ENCODE measurements at regions not wholly inside any gene's neighbourhood (a gene's known extent, or its start where the extent isn't known, plus 50 kb on each side); places are given as distances from the start of the nearest gene placed in this dataset.

DNA sequence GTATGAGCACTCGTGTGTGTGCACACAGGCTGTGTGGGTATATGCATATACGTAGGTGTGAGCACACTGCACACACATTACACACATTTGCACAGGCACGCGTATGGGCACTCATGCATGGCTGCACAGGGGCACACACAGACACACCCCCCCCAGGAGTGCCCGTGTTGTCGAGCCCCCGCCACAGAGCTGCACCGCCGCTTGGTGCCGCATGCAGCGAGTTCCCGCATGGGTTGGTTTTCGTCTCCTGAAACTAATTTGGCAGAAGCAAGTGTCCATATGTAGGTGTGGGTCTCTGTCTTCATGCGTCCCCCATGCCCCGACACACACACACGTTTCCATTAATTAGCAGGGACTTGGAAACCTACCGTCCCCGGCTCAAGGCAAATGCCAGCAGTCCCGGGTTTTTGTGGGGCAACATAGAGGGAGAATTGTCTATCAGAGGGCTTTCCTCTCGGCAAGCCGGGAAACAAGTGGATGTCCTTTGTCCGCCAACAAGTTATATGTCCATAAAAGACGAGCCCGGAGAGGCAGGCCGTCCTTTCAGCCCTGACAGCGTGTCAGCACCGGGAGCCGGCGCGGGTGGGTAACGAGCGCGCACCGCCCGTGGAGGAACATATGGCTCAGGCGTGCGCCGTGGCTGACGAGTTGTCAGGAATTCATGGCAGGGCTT, 1291.7 kb downstream of the BRD1 start:
- H3K9me2 ChIP-seq (replicated peaks; ENCODE audit: insufficient read depth, low read length) = no peaks in the 10 kb centered on the region
- H3K27me3 ChIP-seq (ENCODE audit: low read length) = no peaks in the 10 kb centered on the region
- H3K27ac ChIP-seq (ENCODE audit: low read length) = no peak overlapping the region
- no peak for DNase-seq
- H3K4me3 ChIP-seq (ENCODE audit: low read length) = no peak overlapping the region
- no peak overlapping the region for H2AFZ ChIP-seq (ENCODE audit: low read length)
- no peaks in the 10 kb centered on the region for H4K20me1 ChIP-seq (ENCODE audit: insufficient read depth, low read depth, low read length)
- no peaks in the 10 kb centered on the region for H3K9me3 ChIP-seq (ENCODE audit: low read length)
- H3K4me2 ChIP-seq (ENCODE audit: low read depth, low read length, poor library complexity, severe bottlenecking) = no peak overlapping the region
- no peaks in the 10 kb centered on the region for H3K79me2 ChIP-seq (ENCODE audit: low read length)
- no peaks in the 10 kb centered on the region for H3K4me1 ChIP-seq (ENCODE audit: low read length)
- no peak overlapping the region for H3K9ac ChIP-seq (ENCODE audit: low read length)
- no peaks in the 10 kb centered on the region for H3K36me3 ChIP-seq (ENCODE audit: insufficient read depth, low read length)

DNA sequence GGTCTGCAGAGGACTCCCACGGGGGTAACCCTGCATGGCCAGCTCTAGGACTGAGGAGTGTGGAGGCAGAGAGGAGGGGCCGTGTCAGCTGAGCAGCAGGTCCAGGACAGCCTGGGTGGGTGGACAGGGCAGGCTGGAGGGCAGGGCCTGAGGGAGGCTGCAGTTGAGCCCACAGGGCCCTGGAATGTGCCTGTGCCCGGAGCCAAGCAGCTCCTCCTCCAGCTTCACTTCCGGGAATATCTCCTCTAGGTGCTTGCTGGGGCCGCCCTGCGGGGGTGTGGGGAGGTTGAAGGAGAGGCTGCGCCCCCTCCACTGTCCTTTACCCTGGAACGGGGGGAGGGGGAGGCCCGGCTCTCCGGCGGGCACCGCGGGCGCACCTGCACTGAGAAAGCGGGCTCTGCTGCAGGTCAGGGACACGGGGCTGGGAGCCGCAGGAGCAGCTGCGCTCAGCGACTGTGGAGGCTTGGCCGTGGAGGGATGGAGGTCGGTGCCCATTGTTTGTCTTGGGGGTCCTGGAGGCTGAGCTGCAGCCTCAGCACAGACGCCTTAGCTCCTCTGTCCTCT, 1293.2 kb downstream of the BRD1 start:
- H3K9ac ChIP-seq (ENCODE audit: low read length) = no peak overlapping the region
- no peaks in the 10 kb centered on the region for H3K9me3 ChIP-seq (ENCODE audit: low read length)
- no peaks in the 10 kb centered on the region for H3K36me3 ChIP-seq (ENCODE audit: insufficient read depth, low read length)
- H4K20me1 ChIP-seq (ENCODE audit: insufficient read depth, low read depth, low read length) = no peaks in the 10 kb centered on the region
- H3K27ac ChIP-seq (ENCODE audit: low read length) = no peak overlapping the region
- H3K4me2 ChIP-seq (ENCODE audit: low read depth, low read length, poor library complexity, severe bottlenecking) = no peak overlapping the region
- H3K79me2 ChIP-seq (ENCODE audit: low read length) = no peaks in the 10 kb centered on the region
- no peak overlapping the region for H2AFZ ChIP-seq (ENCODE audit: low read length)
- no peak for DNase-seq
- H3K27me3 ChIP-seq (ENCODE audit: low read length) = no peaks in the 10 kb centered on the region
- H3K4me1 ChIP-seq (ENCODE audit: low read length) = no peaks in the 10 kb centered on the region
- H3K4me3 ChIP-seq (ENCODE audit: low read length) = no peak overlapping the region
- no peaks in the 10 kb centered on the region for H3K9me2 ChIP-seq (replicated peaks; ENCODE audit: insufficient read depth, low read length)

DNA sequence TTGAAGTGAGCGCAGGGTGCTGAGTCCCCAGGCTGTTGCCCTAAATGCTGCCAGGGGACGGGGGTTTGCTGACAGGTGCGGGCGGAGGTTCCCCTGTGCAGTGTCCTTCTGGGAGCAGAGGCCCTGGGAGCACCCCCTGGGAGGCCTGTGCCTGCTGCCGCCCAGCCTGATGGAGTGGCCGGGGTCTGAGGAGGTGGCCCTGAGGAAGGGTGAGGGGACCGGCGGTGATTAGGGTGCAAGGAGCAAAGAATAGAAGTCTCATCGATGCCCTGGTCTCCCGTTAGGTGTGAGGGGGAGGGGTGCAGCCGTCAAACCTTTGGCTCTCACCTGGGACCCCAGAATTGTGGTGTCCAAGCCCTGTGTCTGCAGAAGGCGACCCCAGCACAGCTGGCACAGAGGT, 1294.7 kb downstream of the BRD1 start:
- H3K27ac ChIP-seq (ENCODE audit: low read length) = no peak overlapping the region
- H3K9me3 ChIP-seq (ENCODE audit: low read length) = no peaks in the 10 kb centered on the region
- H3K4me1 ChIP-seq (ENCODE audit: low read length) = no peaks in the 10 kb centered on the region
- H3K36me3 ChIP-seq (ENCODE audit: insufficient read depth, low read length) = no peaks in the 10 kb centered on the region
- H3K79me2 ChIP-seq (ENCODE audit: low read length) = no peaks in the 10 kb centered on the region
- DNase-seq = no peak
- H3K9ac ChIP-seq (ENCODE audit: low read length) = no peak overlapping the region
- 0 out of 2 replicates have a peak, but pooled peaks cover 3% of the 10 kb centered on the region for H4K20me1 ChIP-seq (ENCODE audit: insufficient read depth, low read depth, low read length)
- H3K9me2 ChIP-seq (replicated peaks; ENCODE audit: insufficient read depth, low read length) = no peaks in the 10 kb centered on the region
- H3K4me2 ChIP-seq (ENCODE audit: low read depth, low read length, poor library complexity, severe bottlenecking) = no peak overlapping the region
- H3K4me3 ChIP-seq (ENCODE audit: low read length) = no peak overlapping the region
- H3K27me3 ChIP-seq (ENCODE audit: low read length) = no peaks in the 10 kb centered on the region
- no peak overlapping the region for H2AFZ ChIP-seq (ENCODE audit: low read length)

GRCh38 chr22:48531761-48532435, 1295.8 kb downstream of the BRD1 start:
- no peak overlapping the region for H3K4me2 ChIP-seq (ENCODE audit: low read depth, low read length, poor library complexity, severe bottlenecking)
- H3K4me1 ChIP-seq (ENCODE audit: low read length) = no peaks in the 10 kb centered on the region
- no peaks in the 10 kb centered on the region for H3K79me2 ChIP-seq (ENCODE audit: low read length)
- H4K20me1 ChIP-seq (ENCODE audit: insufficient read depth, low read depth, low read length) = 0 out of 2 replicates have a peak, but pooled peaks cover 3% of the 10 kb centered on the region
- no peak overlapping the region for H3K27ac ChIP-seq (ENCODE audit: low read length)
- no peaks in the 10 kb centered on the region for H3K9me2 ChIP-seq (replicated peaks; ENCODE audit: insufficient read depth, low read length)
- no peaks in the 10 kb centered on the region for H3K27me3 ChIP-seq (ENCODE audit: low read length)
- no peaks in the 10 kb centered on the region for H3K9me3 ChIP-seq (ENCODE audit: low read length)
- no peak overlapping the region for H3K4me3 ChIP-seq (ENCODE audit: low read length)
- no peaks in the 10 kb centered on the region for H3K36me3 ChIP-seq (ENCODE audit: insufficient read depth, low read length)
- H3K9ac ChIP-seq (ENCODE audit: low read length) = no peak overlapping the region
- no peak for DNase-seq
- H2AFZ ChIP-seq (ENCODE audit: low read length) = no peak overlapping the region

DNA sequence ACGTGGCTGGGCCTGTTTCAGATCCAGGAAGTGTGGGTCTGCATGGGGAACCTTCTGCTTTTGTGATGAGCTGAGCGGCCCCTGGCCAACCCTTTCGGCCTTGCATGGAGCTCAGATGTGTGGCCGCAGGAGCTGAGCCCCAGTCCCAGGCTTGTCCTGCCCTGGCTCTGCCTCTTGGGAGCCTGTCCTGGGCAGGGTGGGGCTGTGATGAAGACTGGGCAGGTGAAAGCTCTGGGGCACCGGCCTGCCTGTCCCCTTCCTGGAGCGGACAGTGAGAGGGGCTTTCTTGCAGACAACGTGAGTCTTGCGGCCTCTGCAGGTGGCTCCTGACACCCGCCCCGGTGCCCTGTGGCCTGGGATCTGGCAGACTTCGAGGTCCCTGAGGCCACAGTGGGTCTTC, 1296.6 kb downstream of the BRD1 start:
- H2AFZ ChIP-seq (ENCODE audit: low read length) = no peak overlapping the region
- no peaks in the 10 kb centered on the region for H3K36me3 ChIP-seq (ENCODE audit: insufficient read depth, low read length)
- no peaks in the 10 kb centered on the region for H3K27me3 ChIP-seq (ENCODE audit: low read length)
- H3K9me3 ChIP-seq (ENCODE audit: low read length) = no peaks in the 10 kb centered on the region
- H3K4me1 ChIP-seq (ENCODE audit: low read length) = no peaks in the 10 kb centered on the region
- no peaks in the 10 kb centered on the region for H3K9me2 ChIP-seq (replicated peaks; ENCODE audit: insufficient read depth, low read length)
- H3K9ac ChIP-seq (ENCODE audit: low read length) = no peak overlapping the region
- H3K4me3 ChIP-seq (ENCODE audit: low read length) = no peak overlapping the region
- H4K20me1 ChIP-seq (ENCODE audit: insufficient read depth, low read depth, low read length) = 0 out of 2 replicates have a peak, but pooled peaks cover 3% of the 10 kb centered on the region
- no peak for DNase-seq
- no peak overlapping the region for H3K27ac ChIP-seq (ENCODE audit: low read length)
- no peak overlapping the region for H3K4me2 ChIP-seq (ENCODE audit: low read depth, low read length, poor library complexity, severe bottlenecking)
- H3K79me2 ChIP-seq (ENCODE audit: low read length) = no peaks in the 10 kb centered on the region

DNA sequence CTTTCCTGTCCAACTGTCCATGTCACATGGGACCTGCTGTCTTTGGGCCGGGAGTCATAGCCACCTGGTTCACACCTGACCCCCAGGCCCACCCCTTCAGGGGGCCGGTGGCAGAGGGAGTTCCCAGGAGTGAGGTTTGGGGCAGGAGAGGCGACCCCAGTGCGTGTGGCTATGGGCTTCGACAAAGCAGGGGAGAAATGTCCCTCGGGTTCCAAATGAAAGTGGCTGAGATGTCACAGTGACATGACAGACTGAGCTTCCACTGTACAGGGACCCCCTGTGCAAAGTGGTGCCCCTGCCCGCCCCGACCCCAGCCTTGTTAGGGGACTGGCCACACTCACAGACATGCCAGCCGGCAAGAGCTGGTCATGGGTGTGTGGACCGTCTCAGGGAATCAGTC, 1297.0 kb downstream of the BRD1 start:
- Histone ChIP-seq H4K20me1 (ENCODE audit: insufficient read depth, low read depth, low read length) (0 out of 2 replicates have a peak, but pooled peaks cover 3% of the 10 kb centered on the region), H2AFZ (ENCODE audit: low read length) (no peak overlapping the region), H3K4me1 (ENCODE audit: low read length) (no peaks in the 10 kb centered on the region), H3K9me2 (replicated peaks; ENCODE audit: insufficient read depth, low read length) (no peaks in the 10 kb centered on the region), H3K27ac (ENCODE audit: low read length) (no peak overlapping the region), H3K4me2 (ENCODE audit: low read depth, low read length, poor library complexity, severe bottlenecking) (no peak overlapping the region), H3K9ac (ENCODE audit: low read length) (no peak overlapping the region), H3K27me3 (ENCODE audit: low read length) (no peaks in the 10 kb centered on the region), H3K36me3 (ENCODE audit: insufficient read depth, low read length) (no peaks in the 10 kb centered on the region), H3K4me3 (ENCODE audit: low read length) (no peak overlapping the region), H3K79me2 (ENCODE audit: low read length) (no peaks in the 10 kb centered on the region), H3K9me3 (ENCODE audit: low read length) (no peaks in the 10 kb centered on the region)
- no peak for DNase-seq

DNA sequence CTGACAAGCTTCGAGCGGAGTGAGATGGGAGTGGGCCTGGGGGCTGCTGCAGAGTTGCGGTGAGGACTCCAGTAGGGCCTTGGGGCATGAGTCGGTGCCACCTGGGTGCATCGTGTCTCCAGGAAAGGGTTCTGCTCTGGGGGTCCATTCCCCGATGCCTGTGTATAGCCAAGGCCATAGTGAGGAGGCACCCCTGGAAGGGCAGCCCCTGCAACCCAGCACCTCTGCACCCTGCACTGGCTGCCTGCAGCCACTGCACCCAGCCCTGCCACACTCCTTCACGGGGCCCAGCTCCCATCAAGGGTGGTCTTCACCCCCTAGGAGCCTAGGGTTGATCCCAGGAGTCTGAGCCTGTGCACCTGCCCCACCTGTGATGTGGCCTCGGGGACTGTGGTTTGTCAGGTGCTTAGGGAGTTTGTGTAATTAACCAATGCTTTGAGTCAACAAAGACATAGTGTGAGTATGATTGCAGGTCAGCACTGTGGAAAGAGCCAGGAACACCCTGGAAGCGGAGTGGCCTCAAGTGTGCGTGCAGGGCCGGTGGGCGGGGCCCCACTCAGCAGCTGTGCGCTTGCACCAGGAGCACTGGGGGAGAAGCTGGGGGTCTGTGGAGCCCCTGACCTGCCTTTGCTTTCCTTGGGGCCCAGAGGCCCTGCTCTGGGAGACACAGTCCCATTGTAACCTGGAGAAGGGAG, 1299.3 kb downstream of the BRD1 start:
- H4K20me1 ChIP-seq (ENCODE audit: insufficient read depth, low read depth, low read length) = 0 out of 2 replicates have a peak, but pooled peaks cover 3% of the 10 kb centered on the region
- no peak overlapping the region for H3K27ac ChIP-seq (ENCODE audit: low read length)
- no peaks in the 10 kb centered on the region for H3K79me2 ChIP-seq (ENCODE audit: low read length)
- no peak overlapping the region for H3K4me2 ChIP-seq (ENCODE audit: low read depth, low read length, poor library complexity, severe bottlenecking)
- H3K27me3 ChIP-seq (ENCODE audit: low read length) = no peaks in the 10 kb centered on the region
- no peaks in the 10 kb centered on the region for H3K36me3 ChIP-seq (ENCODE audit: insufficient read depth, low read length)
- H3K9ac ChIP-seq (ENCODE audit: low read length) = no peak overlapping the region
- H3K9me3 ChIP-seq (ENCODE audit: low read length) = no peaks in the 10 kb centered on the region
- no peak overlapping the region for H2AFZ ChIP-seq (ENCODE audit: low read length)
- no peak overlapping the region for H3K4me3 ChIP-seq (ENCODE audit: low read length)
- H3K9me2 ChIP-seq (replicated peaks; ENCODE audit: insufficient read depth, low read length) = no peaks in the 10 kb centered on the region
- H3K4me1 ChIP-seq (ENCODE audit: low read length) = no peaks in the 10 kb centered on the region
- no peak for DNase-seq

DNA sequence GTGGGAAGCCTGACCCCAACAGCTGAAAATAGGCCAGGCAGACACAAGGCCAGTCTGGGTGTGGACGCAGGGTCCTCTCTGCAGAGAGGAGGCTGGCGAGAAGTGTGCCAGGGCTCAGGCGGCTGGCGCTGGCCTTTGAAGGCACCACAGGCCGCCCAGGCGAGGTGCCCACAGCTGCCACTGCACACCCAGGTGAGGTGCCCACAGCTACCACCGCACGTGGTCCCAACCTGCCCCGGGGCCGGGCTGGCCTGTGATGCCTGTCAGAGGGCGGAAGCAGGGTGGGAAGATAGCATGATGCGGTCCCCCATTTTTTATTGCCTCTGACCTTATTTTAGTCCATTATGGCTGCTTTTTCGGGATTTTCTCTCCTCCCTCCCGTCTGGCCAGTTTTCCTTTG, 1303.9 kb downstream of the BRD1 start:
- H2AFZ ChIP-seq (ENCODE audit: low read length) = no peak overlapping the region
- no peak overlapping the region for H3K4me2 ChIP-seq (ENCODE audit: low read depth, low read length, poor library complexity, severe bottlenecking)
- H3K9me3 ChIP-seq (ENCODE audit: low read length) = no peaks in the 10 kb centered on the region
- no peak overlapping the region for H3K27ac ChIP-seq (ENCODE audit: low read length)
- H3K79me2 ChIP-seq (ENCODE audit: low read length) = no peaks in the 10 kb centered on the region
- H3K36me3 ChIP-seq (ENCODE audit: insufficient read depth, low read length) = no peaks in the 10 kb centered on the region
- no peaks in the 10 kb centered on the region for H3K9me2 ChIP-seq (replicated peaks; ENCODE audit: insufficient read depth, low read length)
- 0 out of 2 replicates have a peak, but pooled peaks cover 3% of the 10 kb centered on the region for H4K20me1 ChIP-seq (ENCODE audit: insufficient read depth, low read depth, low read length)
- no peak overlapping the region for H3K9ac ChIP-seq (ENCODE audit: low read length)
- H3K27me3 ChIP-seq (ENCODE audit: low read length) = no peaks in the 10 kb centered on the region
- DNase-seq = no peak
- no peaks in the 10 kb centered on the region for H3K4me1 ChIP-seq (ENCODE audit: low read length)
- H3K4me3 ChIP-seq (ENCODE audit: low read length) = no peak overlapping the region

All from Karpas-422 (cell line).